Right kidney (tissue), 1 donor: ENCODE measurements at regions not wholly inside any gene's neighbourhood (a gene's known extent, or its start where the extent isn't known, plus 50 kb on each side); places are given as distances from the start of the nearest gene placed in this dataset.
"Not testable (repeated sequence)": the region's sequence is repeated elsewhere in the genome, so short reads cannot be mapped to it uniquely, and the experiment has no call there.

ENCODE experiments used
- DNase-seq: peaks from one replicate; pipeline ENCODE4 v3.0.0-alpha.2; 2016

DNA sequence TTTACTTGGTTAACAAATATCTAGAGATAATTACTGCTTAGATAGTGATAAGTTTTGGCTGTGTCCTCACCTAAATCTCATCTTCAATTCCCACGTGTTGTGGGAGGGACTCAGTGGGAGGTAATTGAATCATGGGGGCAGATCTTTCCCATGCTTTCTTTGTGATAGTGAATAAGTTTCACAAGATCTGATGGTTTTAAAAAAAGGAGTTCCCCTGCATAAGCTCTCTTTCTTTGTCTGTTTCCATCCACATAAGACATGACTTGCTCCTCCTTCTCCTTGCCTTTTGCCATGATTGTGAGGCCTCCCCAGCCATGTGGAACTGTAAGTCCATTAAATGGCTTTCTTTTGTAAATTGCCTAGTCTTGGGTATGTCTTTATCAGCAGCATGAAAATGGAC, 266.0 kb upstream of the ANKRD50 start:
- DNase-seq: not testable (repeated sequence)

DNA sequence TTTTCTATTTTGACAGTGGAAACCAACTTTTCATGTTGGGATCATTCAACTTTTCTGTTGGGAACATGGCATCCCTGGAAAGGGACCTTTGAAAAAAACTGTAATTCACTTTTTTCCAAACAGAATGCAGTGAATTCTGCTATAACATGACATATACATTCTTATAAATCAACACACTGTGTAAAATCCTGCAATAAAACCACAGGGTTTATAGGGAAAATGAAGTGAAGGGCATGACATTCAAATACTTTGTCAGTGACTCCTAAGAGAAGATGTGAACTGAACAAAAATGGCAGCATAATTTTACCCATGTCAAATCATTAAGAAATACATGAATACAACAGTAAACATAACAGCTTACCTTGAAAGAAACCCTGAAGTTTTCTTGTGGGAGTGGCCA, 264.5 kb upstream of the ANKRD50 start:
- DNase-seq: no peak

DNA sequence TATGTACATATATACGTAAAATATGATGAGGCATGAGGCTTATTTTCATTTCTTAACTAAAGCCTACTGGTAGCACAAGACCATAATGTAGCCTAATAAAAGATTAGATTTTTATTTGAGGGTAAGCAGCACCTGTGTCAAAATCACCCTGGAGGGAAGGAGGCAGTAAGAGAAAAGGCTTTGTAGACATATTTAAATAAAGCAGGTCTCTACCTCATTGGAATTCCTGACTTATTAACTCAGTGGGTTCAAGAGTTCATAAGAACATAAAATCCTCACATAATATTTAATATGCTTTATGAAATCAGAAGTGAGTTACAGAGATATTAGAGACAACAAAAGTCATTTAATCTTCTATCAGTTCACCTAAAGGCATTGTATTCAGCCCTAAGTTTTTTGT, 261.6 kb upstream of the ANKRD50 start:
- no peak for DNase-seq

DNA sequence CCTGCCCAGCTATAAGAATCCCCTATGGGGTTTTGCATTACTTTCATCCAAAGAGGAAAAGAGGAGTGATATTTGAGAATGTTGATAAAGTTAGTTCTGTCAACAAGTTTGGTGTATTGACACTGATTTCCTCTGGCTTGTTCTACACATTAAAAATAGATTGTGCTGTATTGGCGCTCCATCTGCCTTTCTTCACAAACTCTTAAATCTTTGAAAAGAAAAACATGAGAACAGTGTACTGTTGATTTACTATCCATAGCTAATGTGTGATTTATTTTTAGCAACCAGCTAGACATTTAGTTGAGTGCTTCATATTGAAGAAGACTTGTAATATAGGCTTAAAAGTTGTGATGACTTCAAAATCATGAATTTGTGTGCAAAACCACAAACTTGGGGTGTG, 261.2 kb upstream of the ANKRD50 start:
- DNase-seq: no peak

DNA sequence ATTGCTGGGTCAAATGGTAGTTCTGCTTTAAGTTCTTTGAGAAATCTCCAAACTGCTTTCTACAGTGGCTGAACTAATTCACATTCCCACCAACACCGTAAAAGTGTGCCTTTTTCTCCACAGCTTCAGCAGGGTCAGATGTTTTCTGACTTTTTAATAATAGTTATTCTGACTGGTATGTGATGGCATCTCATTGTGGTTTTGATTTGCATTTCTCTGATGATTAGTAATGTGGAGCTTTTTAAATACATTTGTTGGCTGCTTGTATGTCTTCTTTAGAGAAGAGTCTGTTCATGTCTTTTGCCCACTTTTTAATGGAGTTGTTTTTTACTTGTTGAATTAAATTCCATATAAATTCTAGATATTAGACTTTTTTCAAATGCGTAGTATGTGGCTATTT, 257.5 kb upstream of the ANKRD50 start:
- DNase-seq: no peak

DNA sequence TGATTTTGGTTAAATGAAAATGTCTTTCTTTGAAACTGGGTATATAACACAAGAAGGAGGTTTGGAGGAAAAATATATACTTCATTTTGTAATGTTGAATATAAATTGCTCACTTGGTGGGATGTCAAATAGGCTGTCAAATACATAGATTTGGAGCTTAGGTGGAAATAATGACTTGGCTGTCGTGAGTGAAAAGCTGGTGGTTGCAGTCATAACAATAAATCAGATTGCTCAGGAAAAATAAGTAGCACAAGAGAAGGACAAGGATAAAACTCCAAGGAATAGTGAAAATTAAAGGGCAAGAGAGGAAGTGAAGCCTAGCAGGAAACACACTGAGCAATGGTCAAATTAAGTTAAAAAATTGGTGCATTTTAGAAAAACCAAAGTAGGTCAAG, 253.0 kb upstream of the ANKRD50 start:
- no peak for DNase-seq

DNA sequence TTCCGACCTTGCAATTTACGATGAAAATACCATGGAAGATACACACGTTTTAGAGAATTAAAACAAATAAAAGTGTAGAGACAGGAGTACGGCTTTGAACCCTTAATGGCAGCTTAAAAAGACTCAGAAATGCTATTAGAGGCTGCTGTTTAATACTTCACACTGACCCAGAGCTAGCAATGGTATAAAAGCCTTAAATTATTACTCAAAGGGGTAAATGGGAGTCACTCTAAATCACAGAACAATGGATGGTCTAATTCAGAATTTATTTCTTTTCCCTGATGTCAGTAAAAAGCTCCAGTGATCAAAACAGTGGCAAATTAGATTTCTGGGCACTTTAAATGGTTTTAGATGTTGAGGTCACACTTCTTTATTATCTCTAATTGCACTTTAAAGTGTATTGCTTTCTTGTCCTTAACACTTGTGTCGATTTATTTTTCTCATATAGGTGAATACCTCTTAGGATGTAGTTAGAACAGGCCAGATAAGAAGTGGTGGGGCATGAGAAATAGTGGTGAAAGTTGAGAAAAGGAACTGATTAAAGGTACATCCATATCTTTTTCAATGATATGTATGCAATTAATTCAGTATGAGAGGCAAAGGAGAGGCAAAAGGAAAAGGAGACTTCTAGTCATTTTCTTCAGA, 252.4 kb upstream of the ANKRD50 start:
- DNase-seq: no peak

DNA sequence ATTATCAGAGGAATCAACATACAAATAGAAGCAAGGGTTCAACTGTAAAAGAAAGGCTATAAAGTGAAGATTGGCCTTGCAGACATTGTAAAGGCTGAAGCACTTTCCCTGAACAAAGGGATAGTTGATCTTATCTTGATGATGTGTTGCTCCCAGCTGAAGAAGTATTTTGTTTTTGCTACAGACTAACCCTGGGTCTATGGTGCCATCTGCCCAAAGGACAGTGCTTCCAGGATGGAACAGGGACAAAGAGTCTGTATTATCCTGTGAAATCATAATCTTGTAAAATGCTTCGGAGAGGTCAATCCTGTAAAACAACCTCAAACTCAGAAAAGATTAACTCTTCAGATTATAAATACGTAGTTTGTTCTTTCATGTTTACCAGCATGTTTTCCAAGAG, 251.7 kb upstream of the ANKRD50 start:
- DNase-seq: no peak

DNA sequence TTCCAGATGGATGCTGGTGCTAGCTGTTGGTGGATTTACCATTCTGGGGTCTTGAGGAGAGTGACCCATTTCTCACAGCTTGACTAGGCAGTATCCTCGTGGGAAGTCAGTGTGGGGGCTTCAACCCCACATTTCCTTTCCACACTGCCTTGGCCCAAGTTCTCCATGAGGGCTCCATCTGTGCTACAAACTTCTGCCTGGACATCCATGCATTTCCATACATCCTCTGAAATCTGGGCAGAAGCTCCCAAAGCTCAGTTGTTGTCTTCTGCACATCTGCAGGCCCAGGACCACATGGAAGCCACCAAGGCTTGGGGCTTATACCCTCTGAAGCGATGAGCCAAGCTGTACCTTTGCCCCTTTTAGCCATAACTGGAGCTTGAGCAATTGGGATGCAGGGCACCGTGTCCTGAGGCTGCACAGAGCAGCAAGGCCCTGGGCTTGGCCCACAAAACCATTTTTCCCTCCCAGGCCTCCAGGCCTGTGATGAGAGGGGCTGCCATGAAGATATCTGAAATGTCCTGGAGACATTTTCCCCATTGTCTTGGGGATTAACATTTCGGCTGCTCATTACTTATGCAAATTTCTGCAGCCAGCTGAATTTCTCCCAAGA, 248.7 kb upstream of the ANKRD50 start:
- DNase-seq: no peak

DNA sequence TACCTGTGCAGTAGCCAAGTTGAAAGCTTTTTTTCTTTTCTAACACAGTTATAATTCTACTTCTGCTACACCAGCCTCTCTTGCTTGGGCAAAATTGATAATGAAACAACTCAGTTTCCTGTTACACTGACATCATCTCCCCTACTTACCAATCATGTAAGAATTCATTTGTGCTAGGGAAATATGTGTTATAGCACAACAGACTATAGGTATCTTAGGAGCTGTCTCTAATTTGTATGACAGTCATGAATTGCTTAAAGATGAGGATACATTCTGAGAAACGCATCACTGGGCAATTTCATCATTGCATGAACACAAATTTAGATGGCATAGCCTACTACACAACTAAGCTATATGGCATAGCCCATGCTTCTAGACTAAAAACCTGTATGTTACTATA, 246.3 kb upstream of the ANKRD50 start:
- DNase-seq: no peak

DNA sequence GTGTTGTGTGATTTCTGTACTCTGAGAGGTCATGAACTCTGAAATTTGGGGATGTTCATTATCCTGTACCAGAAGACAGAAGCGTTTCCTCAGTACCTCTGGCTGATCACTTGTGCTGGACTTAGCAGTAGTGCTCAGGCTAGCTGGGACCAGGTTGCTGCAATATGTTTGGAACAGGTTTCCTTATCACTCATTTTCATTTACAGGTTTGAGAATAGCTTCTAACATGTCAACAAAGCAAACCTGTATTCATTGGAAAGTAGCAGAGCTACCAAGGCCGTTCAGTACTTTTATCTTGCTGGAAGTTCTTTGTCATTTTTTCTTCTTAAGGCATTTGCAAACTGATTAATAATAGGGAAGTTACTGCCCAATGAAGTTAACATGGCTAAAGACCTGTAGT, 242.9 kb upstream of the ANKRD50 start:
- DNase-seq: no peak

DNA sequence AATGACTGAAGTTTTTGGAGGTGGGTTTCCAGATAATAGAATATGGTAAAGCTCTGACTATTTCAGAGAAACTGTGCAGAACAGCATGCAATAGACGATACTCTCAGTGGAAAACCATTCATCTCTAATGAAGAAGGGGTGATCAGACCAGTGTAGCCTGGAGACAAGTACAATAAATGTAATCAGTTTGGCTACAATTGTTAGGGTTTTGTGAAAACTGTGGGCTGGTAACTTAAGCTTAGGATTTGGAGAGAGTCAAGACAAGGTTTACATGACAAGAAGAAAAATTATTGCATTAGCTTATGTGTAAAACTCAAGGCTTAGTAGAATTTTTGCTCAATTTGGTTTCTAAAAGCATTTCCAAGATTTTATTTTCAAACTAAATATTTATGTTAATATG, 241.5 kb upstream of the ANKRD50 start:
- DNase-seq: no peak

DNA sequence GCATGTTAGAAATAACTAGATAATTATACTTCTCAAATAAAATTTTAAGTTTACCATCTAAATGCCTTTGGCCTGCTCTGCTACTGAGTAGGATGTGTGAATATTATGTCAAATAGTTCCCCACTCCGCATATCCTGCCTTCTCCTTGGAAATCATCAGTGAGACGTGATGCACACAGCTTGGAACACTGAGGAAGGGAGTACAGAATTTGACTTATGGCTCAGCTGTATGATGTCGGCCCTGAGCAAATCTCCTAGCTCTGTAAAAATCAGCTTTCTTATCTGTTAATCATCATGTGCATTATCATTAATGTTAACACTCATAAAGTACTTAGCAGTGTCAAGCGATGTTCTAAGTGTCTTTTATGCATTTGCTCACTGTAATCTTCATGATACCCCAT, 241.0 kb upstream of the ANKRD50 start:
- no peak for DNase-seq

DNA sequence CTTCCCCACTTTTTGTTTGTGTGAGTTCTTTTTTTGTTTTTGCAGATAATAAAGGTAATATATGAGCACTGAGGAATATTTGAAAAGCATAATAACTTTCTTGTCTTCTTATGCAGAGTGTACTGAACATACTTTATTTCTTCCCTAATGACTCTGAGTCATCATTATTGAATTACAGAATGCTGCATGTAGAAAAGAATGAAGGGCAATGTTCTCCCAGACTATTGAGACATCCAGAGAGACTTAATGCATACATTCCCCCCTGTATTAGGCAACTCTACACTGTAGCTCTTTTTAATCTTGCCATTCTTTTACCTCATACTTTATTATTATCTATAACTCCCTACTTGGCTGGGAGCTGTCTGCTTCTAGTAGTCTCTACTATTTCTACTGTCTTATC, 240.5 kb upstream of the ANKRD50 start:
- DNase-seq: no peak

DNA sequence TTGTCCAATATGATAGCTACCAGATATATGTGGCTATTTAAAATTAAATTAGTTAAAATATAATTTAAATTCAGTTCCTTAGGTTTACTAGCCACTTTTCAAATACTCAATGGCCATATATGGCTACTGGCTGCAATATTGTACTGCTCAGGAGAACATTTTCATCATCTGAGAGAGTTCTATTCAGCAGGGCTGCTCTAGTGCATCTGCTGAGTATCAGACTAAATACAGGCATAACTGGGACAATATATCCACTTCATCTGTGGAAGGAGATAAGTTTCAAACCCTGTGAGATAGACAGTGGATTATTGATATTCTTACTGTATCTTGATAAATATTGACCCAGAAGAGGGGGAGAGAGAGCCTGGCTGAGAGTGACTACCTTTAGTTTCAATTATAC, 240.1 kb upstream of the ANKRD50 start:
- no peak for DNase-seq

DNA sequence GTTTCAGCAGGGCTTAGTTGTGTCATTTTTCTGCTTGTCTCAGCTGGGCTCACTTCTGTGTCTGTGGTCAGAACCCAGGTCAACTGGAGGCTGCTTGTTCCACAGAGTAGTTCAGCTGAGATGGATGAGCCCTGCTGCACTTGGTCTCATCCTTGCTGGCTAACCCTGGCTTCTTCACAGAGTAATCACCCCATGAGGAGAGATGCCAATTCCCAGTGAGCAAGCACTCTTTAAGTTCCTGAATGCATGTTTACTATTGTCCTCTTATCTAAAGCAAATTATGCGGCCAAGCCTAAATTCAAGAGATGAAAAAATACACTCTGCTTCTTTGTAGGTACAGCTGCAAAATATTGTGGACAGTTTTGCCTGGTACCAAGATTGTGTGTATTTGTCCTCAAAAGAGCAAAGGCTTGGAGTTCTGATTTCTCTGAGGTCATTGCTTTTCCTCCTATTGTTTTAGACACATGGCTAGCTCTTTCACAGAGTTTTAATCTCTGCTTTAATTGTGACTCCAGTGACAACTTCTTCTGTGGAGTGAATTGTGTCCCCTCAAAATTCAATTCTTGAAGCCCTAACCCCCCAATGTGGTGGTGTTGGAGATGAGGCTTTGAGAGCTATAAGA, 236.6 kb upstream of the ANKRD50 start:
- no peak for DNase-seq

DNA sequence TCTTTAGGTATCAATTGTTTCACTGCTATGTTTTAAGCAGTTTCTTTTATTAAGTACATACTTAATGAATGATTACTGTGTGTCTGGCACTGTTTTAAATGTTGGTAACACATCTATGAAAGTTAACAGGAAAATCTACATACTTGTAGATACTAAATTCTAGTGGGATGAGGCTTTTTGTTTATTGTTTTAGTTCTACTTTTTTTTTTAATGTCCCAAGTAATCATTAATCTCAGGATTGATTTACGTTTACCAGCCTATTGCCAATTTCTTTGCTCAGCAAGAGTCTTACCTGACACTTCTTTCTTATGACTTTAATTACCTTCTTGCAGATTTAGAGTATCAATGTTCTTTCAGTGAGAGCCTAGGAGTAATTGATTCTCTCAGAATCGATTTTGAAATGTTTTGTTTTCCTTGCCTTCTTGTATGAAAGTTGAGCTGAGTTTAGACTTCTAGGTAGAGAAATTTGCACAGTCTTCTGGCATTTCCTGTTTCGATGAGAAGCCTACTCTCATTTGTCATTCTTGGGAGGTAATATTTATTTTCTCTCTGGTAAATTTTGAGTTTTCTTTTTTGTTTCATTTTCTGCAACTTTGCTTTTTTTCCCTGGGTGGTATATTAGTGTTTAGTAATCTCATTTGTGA, 235.2 kb upstream of the ANKRD50 start:
- no peak for DNase-seq

DNA sequence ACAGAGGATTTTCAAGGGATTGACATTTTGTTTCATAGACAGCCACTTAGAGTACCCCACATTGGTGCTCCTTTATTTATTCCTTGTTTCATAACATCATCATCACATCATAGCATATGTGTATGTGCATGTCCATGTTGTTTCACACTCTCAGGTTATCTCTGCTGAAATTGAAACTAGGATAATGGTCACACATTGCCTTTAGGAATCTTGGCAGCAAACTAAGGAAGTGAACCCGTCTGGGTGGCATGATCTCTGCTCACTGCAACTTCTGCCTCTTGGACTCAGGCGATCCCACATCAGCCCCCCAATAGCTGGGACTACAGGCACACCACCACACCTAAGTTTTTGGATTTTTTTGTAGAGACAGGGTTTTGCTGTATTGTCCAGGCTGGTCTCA, 234.2 kb upstream of the ANKRD50 start:
- DNase-seq: no peak

DNA sequence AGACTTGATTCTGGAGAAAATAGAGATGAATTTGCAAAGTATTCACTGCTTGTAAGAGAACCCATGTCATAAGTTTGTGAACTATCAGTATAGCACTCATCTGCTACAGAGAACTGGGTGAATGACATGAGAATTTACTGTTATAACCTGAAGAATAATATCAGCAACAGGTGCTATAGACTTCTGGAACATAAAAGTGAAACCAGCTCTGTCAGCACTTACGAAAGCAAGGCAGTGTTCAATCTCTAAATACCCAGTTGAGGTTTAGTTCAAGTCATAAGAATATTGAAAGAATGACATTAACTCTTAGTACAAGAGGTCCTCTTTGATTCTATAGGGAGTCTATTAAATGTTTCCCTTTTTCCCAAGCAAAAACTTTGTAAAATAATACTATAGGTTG, 232.9 kb upstream of the ANKRD50 start:
- no peak for DNase-seq

DNA sequence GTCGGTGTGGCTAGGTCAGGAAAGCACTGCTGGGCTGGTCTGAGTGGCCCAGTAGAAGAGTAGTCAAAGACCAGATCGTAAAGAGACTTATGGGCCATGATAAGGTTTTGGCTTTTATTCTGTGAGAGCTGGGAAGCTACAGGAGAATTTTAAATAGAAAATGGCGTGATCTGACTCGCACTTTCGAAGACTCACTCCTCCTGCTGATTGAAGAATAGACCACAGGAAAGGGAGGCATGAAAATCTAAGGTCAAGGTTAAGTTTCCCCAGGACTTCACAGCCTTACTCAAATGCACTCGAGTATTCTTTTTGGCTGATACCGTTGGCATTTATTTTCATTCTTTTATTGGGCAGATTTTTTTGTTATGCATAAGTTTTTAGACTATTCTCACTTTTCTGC, 231.4 kb upstream of the ANKRD50 start:
- DNase-seq: no peak

DNA sequence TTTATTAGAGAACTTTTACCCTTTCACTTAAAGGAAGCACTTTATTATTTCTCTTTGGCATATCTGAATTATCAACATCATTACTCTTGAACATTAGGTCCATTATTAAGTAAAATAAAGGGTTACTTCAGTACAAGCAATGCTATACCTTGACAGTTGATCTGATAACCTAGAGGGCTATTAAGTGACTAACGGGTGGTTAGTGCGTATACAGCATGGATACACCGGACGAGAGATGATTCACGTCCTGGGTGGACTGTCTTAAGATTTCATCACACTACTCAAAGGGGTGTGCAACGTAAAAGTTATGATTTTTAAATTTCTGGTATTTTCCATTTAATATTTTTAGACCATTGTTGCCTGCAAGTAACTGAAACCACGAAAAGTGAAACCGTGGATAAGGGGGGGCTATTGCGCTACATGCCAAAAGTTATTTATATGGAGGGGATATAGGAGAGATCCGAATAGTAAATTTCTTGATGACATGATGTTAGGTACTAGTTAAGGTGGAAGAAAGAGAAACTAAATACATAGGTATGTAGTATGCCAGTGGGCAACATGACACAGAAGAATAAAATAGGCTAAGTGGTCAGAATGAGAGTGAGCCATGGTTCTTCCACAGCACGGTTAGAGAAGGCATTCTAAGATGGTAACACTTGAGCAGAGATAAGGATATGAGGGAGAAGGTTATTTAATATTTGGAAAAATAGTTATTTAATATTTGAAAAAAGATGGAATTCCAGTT, 230.8 kb upstream of the ANKRD50 start:
- no peak for DNase-seq

DNA sequence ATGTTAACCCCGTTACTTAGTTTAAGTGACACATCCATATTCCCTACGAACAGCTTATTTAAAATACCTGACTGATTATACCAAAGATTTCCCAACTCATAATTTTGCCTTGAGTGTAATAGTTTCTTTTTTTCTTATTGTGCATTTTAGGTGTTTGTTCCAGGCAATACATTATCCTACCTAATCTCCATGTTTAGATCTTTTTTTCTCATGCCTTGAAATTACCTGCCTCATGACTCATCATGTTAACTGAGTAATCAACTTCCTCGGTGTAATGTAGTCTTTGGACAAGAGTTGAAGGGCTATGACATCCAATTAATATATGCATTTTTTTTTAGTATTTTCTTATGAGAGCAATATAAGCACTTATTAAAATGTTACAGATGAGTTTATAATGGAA, 228.7 kb upstream of the ANKRD50 start:
- no peak for DNase-seq

DNA sequence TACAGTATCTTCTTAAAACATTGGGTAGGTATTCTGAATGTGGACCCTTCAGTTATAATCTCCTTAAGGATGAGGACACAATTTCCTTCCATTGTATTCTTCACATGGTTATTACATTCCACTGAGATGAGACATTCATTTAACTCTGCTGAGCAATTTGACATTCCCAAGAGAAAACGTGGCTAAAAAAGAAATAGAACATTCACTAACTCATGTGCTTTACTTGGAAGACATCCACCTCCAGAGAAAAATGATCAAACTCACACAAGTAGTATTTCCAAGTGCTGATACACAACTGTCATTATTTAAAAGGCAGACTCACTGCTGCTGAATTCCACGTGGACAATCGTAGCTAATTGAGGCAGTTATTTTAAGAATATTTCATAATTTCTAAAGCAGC, 227.9 kb upstream of the ANKRD50 start:
- DNase-seq: no peak
